ENCODE measurements at regions not wholly inside any gene's neighbourhood (a gene's known extent, or its start where the extent isn't known, plus 50 kb on each side); places are given as distances from the start of the nearest gene placed in this dataset.

DNA sequence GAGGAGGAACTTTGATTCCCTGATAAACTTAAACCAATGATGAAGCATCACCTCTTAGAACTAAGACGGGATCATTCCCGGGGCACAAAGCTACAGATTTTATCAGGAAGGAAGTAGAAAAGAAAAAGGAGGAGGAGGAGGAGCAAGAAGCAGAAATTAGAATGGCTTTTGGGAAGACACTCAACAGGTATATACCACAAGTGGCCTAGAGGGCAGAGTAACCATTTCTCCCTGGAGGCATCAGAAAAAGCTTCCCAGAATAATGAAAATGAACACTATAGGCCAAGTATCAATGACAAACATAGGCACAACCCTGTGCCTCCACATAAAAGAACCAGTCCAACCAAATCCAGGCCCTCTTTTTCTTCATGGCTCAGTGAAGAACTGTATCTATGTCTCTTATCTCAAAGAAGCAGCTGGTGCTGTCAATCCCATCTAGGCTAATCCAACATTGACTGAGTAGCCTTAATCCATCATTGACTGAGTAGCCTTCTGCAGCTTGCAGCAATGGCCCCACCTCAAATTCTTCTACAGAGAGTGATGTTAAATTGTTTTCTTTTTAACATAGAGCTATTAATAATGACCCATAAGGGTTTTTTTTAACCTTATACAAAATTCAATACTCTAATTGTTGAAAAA lies 178.8 kb upstream of the KIF2A start:
- TF ChIP-seq POLR2A (IDR thresholded peaks at IDR 0.05): no peak
- TF ChIP-seq, protein P1, sequence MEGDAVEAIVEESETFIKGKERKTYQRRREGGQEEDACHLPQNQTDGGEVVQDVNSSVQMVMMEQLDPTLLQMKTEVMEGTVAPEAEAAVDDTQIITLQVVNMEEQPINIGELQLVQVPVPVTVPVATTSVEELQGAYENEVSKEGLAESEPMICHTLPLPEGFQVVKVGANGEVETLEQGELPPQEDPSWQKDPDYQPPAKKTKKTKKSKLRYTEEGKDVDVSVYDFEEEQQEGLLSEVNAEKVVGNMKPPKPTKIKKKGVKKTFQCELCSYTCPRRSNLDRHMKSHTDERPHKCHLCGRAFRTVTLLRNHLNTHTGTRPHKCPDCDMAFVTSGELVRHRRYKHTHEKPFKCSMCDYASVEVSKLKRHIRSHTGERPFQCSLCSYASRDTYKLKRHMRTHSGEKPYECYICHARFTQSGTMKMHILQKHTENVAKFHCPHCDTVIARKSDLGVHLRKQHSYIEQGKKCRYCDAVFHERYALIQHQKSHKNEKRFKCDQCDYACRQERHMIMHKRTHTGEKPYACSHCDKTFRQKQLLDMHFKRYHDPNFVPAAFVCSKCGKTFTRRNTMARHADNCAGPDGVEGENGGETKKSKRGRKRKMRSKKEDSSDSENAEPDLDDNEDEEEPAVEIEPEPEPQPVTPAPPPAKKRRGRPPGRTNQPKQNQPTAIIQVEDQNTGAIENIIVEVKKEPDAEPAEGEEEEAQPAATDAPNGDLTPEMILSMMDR (IDR thresholded peaks at IDR 0.05): no peak
